CD4-positive, CD25-positive, alpha-beta regulatory T cell (primary cell): ENCODE measurements at regions not wholly inside any gene's neighbourhood (a gene's known extent, or its start where the extent isn't known, plus 50 kb on each side); places are given as distances from the start of the nearest gene placed in this dataset.

Source experiments
- ATAC-seq, 2 donors: fragments of 150-1000 bp; cut with Tn5 transposase; one replicate each; pipeline ENCODE4 v1.10.0; 2021; ENCODE audit warnings: low read depth in 2 of 2, moderate number of reproducible peaks in 2 of 2, moderate library complexity in 1 of 2
- DNase-seq, 3 donors: peaks; one replicate each; pipeline versions ENCODE4 v3.0.0 to v3.0.0-alpha.2; 2012 to 2022; ENCODE audit warnings: mixed read lengths in 1 of 3
- H3K27ac ChIP-seq: one replicate; pipeline ENCODE4 v1.7.0; 2013; ENCODE audit warnings: mild to moderate bottlenecking, low read length; ENCODE audit not compliant: insufficient read depth, poor library complexity, severe bottlenecking
- H3K27me3 ChIP-seq: one replicate; pipeline ENCODE4 v1.7.0; 2013; ENCODE audit warnings: low read length; ENCODE audit not compliant: control insufficient read depth, insufficient read depth
- H3K36me3 ChIP-seq: one replicate; pipeline ENCODE4 v1.7.0; 2013; ENCODE audit warnings: mild to moderate bottlenecking, low read length, moderate library complexity; ENCODE audit not compliant: control insufficient read depth, insufficient read depth
- H3K4me1 ChIP-seq: 2 replicates; pipeline ENCODE4 v1.7.0; 2013; ENCODE audit warnings: mild to moderate bottlenecking, low read length; ENCODE audit not compliant: insufficient read depth, control insufficient read depth, poor library complexity, severe bottlenecking
- H3K4me3 ChIP-seq: one replicate; pipeline ENCODE4 v1.7.0; 2013; ENCODE audit warnings: low read depth, mild to moderate bottlenecking, low read length, moderate library complexity
- H3K9me3 ChIP-seq, 2 experiments: 1 replicate in 1 of 2; 2 replicates in 1 of 2; pipeline ENCODE4 v1.7.0; 2013; ENCODE audit warnings: low read length in 2 of 2, mild to moderate bottlenecking in 1 of 2, moderate library complexity in 1 of 2; ENCODE audit not compliant: control insufficient read depth in 2 of 2
- H3K27ac Mint-ChIP-seq, 3 donors: one replicate each; pipeline ENCODE4 v1.8.0; 2020 to 2022; ENCODE audit warnings: mild to moderate bottlenecking in 3 of 3, mixed read lengths in 3 of 3, moderate library complexity in 2 of 3
- H3K27me3 Mint-ChIP-seq: one replicate; pipeline ENCODE4 v1.8.0; 2022; ENCODE audit warnings: mild to moderate bottlenecking, mixed read lengths
- H3K36me3 Mint-ChIP-seq: one replicate; pipeline ENCODE4 v1.8.0; 2020; ENCODE audit warnings: mixed read lengths
- H3K4me1 Mint-ChIP-seq, 4 donors: one replicate each; pipeline ENCODE4 v1.8.0; 2020 to 2022; ENCODE audit warnings: mixed read lengths in 4 of 4, mild to moderate bottlenecking in 1 of 4
- H3K4me3 Mint-ChIP-seq, 4 donors: one replicate each; pipeline ENCODE4 v1.8.0; 2020 to 2022; ENCODE audit warnings: mild to moderate bottlenecking in 4 of 4, mixed read lengths in 4 of 4, moderate library complexity in 3 of 4
- H3K9me3 Mint-ChIP-seq, 7 donors: one replicate each; pipeline ENCODE4 v1.8.0; 2020 to 2022; ENCODE audit warnings: mixed read lengths in 7 of 7, mild to moderate bottlenecking in 3 of 7, moderate library complexity in 2 of 7

DNA sequence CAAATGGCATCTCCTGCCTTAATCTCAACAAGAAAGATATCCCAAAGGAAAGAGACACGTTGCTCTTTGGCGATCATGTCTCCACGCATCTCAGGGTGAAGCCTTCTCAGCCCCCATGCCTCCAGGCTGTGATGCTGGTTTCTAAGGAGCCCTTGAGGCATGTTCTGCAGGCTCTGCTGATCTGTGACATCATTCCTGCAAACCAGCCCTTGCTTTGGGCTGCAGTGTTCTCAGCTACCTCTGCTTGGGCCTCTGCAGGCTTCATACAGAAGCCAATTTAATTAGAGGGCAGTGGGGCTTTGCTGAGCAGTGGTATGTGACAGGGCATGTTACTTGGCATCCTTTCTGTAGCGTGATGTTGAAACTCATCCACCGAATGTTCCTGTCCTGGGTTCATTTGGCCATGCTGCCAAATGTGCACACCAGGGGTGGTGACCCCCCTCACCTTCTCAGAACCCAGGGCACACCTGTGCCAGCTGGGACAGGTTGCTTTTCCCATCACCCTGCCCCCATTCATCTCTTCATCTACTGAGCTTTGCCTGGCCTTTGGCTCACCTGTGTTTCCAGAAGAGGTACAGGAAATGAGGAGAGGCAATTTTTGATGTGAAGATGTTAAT lies 230.9 kb downstream of the TEX29 start:
- no peaks in the 10 kb centered on the region for H3K36me3 Mint-ChIP-seq
- no peaks in the 10 kb centered on the region for H3K27me3 Mint-ChIP-seq
- H3K4me1 Mint-ChIP-seq: no peaks in the 10 kb centered on the region
- no peak for DNase-seq
- no peak overlapping the region for H3K4me3 ChIP-seq
- H3K4me1 ChIP-seq: no peaks in the 10 kb centered on the region
- H3K4me3 Mint-ChIP-seq: no peak overlapping the region
- H3K9me3 ChIP-seq: no peaks in the 10 kb centered on the region
- H3K36me3 ChIP-seq: no peaks in the 10 kb centered on the region
- no peak overlapping the region for H3K27ac Mint-ChIP-seq
- H3K27me3 ChIP-seq: no peaks in the 10 kb centered on the region
- peaks cover 0 to 3% (median 0%) of the 10 kb centered on the region in 7 donors for H3K9me3 Mint-ChIP-seq
- no peak for ATAC-seq
- H3K27ac ChIP-seq: no peak overlapping the region

DNA sequence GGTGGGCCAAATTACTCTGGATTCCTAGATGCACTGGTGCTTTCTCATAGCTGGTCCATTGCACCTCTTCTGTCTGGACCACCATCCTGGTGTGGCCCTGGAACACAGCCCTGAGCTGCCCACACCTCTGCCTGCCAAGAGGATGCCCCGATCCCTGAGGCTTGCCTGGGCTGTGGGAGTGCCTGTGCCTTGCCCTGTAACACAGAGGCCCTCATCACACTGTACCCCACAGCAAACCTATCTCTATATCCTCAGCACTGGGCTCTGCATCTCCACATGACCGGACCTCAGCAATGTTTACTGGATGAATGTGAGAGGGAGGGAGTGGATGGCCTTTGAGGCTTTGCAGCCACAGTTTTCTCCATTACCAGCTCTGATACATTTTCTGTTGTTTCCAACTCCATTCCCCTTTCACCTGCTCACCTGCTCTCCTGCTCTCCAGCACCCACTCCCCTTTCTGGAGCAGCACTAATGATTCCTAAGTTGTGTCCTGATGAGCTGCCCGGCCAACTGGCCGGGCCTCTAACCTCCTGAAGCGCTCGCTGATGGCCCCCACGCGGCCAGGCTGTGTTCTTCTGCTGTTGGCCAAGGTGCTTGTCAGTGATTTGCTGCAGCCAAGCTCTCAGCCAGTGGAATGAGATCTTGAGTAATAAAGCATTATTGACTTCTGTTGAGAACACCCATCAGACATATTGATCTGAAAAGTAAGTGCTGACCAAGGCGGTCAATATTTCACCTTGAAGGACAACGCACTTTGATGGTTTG lies 232.6 kb downstream of the TEX29 start:
- Mint-ChIP-seq H3K36me3 (no peaks in the 10 kb centered on the region), H3K4me1 (no peaks in the 10 kb centered on the region), H3K27ac (no peak overlapping the region), H3K4me3 (no peak overlapping the region), H3K9me3 (peaks cover 0 to 3% (median 0%) of the 10 kb centered on the region in 7 donors), H3K27me3 (peaks cover 6% of the 10 kb centered on the region)
- no peaks in the 10 kb centered on the region for H3K4me1 ChIP-seq
- no peak for DNase-seq
- H3K36me3 ChIP-seq: no peaks in the 10 kb centered on the region
- H3K27me3 ChIP-seq: no peaks in the 10 kb centered on the region
- H3K27ac ChIP-seq: no peak overlapping the region
- no peak overlapping the region for H3K4me3 ChIP-seq
- H3K9me3 ChIP-seq: no peaks in the 10 kb centered on the region
- no peak for ATAC-seq

DNA sequence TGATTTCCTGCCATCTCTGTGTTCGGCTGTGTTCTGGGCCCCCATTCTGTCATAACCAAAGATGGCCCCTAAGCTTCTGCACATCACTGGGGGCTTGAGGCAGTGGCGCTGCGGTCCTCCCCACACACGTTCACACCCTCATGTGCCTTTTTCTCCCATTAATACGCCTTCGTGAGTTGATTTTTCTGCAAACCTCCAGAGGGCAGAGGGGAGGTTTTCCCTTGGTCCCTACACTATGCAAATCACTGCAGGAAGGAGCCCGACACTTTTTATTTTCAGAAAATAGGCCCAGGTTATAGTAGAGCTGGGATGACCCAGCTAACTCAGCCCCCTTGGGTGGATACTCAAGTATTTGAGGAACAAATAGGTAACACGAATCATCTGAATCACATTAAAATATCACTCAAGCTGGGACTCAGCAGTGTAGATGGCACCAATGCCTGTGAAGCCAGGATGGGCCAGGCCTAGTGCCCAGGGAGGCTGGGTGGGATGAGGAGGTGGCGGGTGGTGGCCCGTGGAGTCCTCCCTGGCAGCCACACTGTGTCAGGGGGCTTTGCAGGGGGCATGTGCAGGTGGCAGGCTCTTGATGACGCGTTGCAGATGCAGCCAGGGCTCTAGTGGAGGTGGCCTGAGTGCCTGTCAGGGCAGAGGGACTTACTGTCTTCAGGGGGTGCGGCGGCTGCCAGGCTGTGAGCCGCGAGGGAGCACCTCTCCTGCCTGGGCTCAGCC lies 234.3 kb downstream of the TEX29 start:
- H3K4me1 ChIP-seq: no peaks in the 10 kb centered on the region
- no peaks in the 10 kb centered on the region for H3K36me3 Mint-ChIP-seq
- H3K27me3 ChIP-seq: no peaks in the 10 kb centered on the region
- ATAC-seq (no peak), DNase-seq (no peak)
- H3K27ac Mint-ChIP-seq: no peak overlapping the region
- peaks cover 8% of the 10 kb centered on the region for H3K27me3 Mint-ChIP-seq
- no peak overlapping the region for H3K27ac ChIP-seq
- no peak overlapping the region for H3K4me3 ChIP-seq
- no peaks in the 10 kb centered on the region for H3K9me3 ChIP-seq
- no peaks in the 10 kb centered on the region for H3K36me3 ChIP-seq
- no peaks in the 10 kb centered on the region for H3K4me1 Mint-ChIP-seq
- H3K4me3 Mint-ChIP-seq: no peak overlapping the region
- no peaks in the 10 kb centered on the region for H3K9me3 Mint-ChIP-seq

DNA sequence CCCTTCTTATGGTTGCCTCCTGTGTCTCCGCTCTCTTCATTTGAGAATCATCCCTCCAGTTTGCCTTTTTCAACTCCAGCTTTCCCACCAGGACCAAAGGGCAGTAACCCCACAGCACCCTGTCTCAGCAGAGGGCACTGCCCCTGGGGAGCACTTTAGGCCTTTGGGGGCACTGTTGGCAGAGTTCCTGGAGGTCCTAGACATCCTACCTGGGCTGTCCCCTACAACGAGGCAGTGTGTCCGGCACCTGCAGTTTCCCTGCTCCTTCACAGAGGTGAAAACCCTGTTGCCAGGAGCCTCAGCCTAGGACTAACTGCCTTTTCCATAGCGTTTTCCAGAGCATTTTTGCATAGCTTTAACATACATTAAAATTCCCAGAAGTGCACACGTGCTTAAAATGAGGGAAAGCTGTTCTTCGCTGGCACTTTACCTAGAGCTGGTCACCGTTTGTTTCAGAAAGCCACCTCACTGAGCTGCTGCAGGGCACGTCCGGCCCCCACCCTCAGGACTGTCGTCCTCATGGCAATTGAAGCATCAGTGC lies 234.9 kb downstream of the TEX29 start:
- H3K27ac Mint-ChIP-seq: no peak overlapping the region
- no peaks in the 10 kb centered on the region for H3K4me1 ChIP-seq
- DNase-seq (no peak), ATAC-seq (no peak)
- H3K4me3 ChIP-seq: no peak overlapping the region
- no peak overlapping the region for H3K27ac ChIP-seq
- H3K27me3 Mint-ChIP-seq: peaks cover 8% of the 10 kb centered on the region
- no peaks in the 10 kb centered on the region for H3K36me3 ChIP-seq
- H3K9me3 ChIP-seq: no peaks in the 10 kb centered on the region
- H3K36me3 Mint-ChIP-seq: no peaks in the 10 kb centered on the region
- no peaks in the 10 kb centered on the region for H3K4me1 Mint-ChIP-seq
- no peaks in the 10 kb centered on the region for H3K27me3 ChIP-seq
- no peak overlapping the region for H3K4me3 Mint-ChIP-seq
- no peaks in the 10 kb centered on the region for H3K9me3 Mint-ChIP-seq

DNA sequence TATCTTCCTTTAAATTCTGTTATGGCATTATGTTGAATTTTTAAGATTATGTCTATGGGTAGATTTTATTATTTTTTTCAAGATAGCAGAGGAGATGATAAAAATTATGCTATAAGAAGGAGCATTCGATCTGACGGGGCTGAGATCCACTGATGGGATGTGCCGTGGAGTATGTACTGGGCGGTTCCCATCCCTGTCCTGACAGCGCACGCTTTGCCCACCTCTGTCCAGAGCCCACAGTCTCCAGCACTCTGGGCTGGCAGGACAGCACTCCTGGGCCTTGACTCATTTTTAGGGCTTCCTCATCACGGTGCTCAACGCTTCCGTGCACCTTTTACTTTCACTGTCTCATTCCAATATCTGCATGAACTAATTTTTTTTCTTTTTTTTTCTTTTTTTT lies 235.5 kb downstream of the TEX29 start:
- H3K27ac ChIP-seq: no peak overlapping the region
- H3K9me3 ChIP-seq: no peaks in the 10 kb centered on the region
- H3K27me3 ChIP-seq: no peaks in the 10 kb centered on the region
- Mint-ChIP-seq H3K27ac (no peak overlapping the region), H3K9me3 (no peaks in the 10 kb centered on the region), H3K27me3 (peaks cover 8% of the 10 kb centered on the region), H3K4me3 (no peak overlapping the region), H3K4me1 (no peaks in the 10 kb centered on the region), H3K36me3 (no peaks in the 10 kb centered on the region)
- no peaks in the 10 kb centered on the region for H3K4me1 ChIP-seq
- H3K36me3 ChIP-seq: no peaks in the 10 kb centered on the region
- ATAC-seq (no peak), DNase-seq (no peak)
- H3K4me3 ChIP-seq: no peak overlapping the region

DNA sequence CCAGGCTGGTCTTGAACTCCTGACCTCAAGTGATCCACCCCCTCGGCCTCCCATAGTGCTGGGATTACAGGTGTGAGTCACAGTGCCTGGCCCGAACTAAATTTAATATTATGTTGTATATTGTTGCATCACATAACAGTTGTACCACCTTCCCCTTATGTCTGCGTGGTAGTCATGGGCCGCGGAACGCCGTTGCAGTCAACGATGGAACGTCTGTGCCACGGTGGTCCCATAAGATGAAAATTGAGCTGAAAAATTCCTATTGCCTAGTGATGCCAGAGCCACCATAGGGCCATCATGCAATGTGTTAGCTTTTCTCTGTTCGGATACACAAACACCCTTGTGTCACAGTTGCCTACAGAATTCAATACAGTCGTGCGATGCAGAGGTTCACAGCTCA lies 236.1 kb downstream of the TEX29 start:
- Mint-ChIP-seq H3K36me3 (no peaks in the 10 kb centered on the region), H3K27ac (no peak overlapping the region), H3K9me3 (no peaks in the 10 kb centered on the region), H3K4me3 (no peak overlapping the region), H3K27me3 (peaks cover 8% of the 10 kb centered on the region), H3K4me1 (no peaks in the 10 kb centered on the region)
- H3K36me3 ChIP-seq: no peaks in the 10 kb centered on the region
- DNase-seq (no peak), ATAC-seq (no peak)
- no peaks in the 10 kb centered on the region for H3K27me3 ChIP-seq
- H3K9me3 ChIP-seq: no peaks in the 10 kb centered on the region
- no peak overlapping the region for H3K27ac ChIP-seq
- no peak overlapping the region for H3K4me3 ChIP-seq
- no peaks in the 10 kb centered on the region for H3K4me1 ChIP-seq

DNA sequence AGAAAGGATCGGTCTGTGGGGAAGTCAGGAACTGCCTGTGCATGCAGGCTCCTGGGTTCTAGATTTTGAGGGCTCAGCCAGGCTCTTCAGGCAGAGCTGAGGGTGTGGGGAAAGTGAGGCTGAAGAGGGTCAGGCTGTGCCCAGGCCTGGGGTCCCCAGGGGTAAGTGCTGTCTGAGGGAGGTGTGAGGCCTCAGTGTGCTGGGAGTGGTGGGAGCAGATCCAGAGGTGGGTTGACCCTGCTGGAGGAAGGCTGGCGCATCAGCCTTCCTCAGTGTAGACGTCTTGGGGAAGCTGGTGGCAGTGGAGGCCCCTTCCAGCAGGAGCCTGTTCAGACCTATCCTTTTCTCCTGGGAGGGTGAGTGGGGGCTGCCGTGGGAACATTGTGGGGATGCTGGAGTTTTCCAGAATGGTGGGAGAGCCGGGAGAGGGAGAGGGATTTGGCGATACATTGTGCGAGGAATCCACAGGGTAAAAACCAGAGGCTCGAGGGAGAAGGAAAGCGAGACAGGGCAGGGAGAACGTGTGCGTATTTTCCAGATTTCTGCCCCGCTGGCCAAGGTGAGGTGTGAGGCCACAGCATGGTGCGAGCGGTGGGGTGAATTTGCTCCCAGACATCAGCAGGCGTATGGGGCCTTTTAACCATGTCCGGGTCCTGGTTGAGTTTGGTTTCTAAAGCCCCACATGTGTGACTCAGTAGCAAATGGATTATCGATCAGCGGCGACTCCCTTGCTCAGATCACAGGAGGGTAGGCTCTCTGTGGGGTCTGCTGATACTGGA lies 237.7 kb downstream of the TEX29 start:
- ATAC-seq: no peak
- Mint-ChIP-seq H3K36me3 (no peaks in the 10 kb centered on the region), H3K4me1 (no peaks in the 10 kb centered on the region), H3K4me3 (no peak overlapping the region), H3K27me3 (peaks cover 8% of the 10 kb centered on the region), H3K27ac (no peak overlapping the region), H3K9me3 (no peaks in the 10 kb centered on the region)
- Histone ChIP-seq H3K9me3 (no peaks in the 10 kb centered on the region), H3K4me1 (no peaks in the 10 kb centered on the region), H3K4me3 (no peak overlapping the region), H3K27ac (no peak overlapping the region), H3K27me3 (no peaks in the 10 kb centered on the region), H3K36me3 (no peaks in the 10 kb centered on the region)
- DNase-seq: no peak
